NT2/D1 (cell line): ENCODE measurements at regions not wholly inside any gene's neighbourhood (a gene's known extent, or its start where the extent isn't known, plus 50 kb on each side); places are given as distances from the start of the nearest gene placed in this dataset.

Source experiments
- DNase-seq: peaks from one replicate; pipeline ENCODE4 v3.0.0-alpha.2; 2011; ENCODE audit warnings: low read depth, low spot score
- H3K27me3 ChIP-seq: 2 replicates; pipeline ENCODE4 v1.6.0; 2011; ENCODE audit warnings: mild to moderate bottlenecking; ENCODE audit not compliant: insufficient read length, insufficient read depth
- H3K36me3 ChIP-seq: 2 replicates; pipeline ENCODE4 v1.6.1; 2011; ENCODE audit warnings: mild to moderate bottlenecking, low read length, mixed read lengths; ENCODE audit not compliant: insufficient read depth, insufficient read length
- H3K4me1 ChIP-seq: 2 replicates; pipeline ENCODE4 v1.5.1; 2011; ENCODE audit not compliant: insufficient read depth, insufficient read length
- H3K4me3 ChIP-seq: 2 replicates; pipeline ENCODE4 v1.5.1; 2011; ENCODE audit warnings: low read depth; ENCODE audit not compliant: insufficient read length
- H3K9ac ChIP-seq: 2 replicates; pipeline ENCODE4 v1.6.0; 2011; ENCODE audit warnings: low read depth; ENCODE audit not compliant: insufficient read length
- H3K9me3 ChIP-seq: 2 replicates; pipeline ENCODE4 v1.5.1; 2011; ENCODE audit warnings: mild to moderate bottlenecking, low read length; ENCODE audit not compliant: insufficient read depth
- SUZ12 ChIP-seq: IDR thresholded peaks from 2 replicates; pipeline ENCODE4 v1.6.1; 2011; ENCODE audit not compliant: insufficient read length, insufficient read depth; ENCODE audit errors: extremely low read depth
- YY1 ChIP-seq: IDR thresholded peaks from 2 replicates; pipeline ENCODE4 v1.6.1; 2011; ENCODE audit not compliant: insufficient read length, insufficient read depth
- ZNF274 ChIP-seq: IDR thresholded peaks from 2 replicates; pipeline ENCODE4 v1.6.1; 2011; ENCODE audit warnings: mild to moderate bottlenecking, low read depth, low read length

GRCh38 chr5:124232515-124232914, 513.9 kb downstream of the ZNF608 start:
- H3K4me3 ChIP-seq: no peak overlapping the region
- no peaks in the 10 kb centered on the region for H3K36me3 ChIP-seq
- no peak for DNase-seq
- TF ChIP-seq SUZ12: no peak
- no peak for TF ChIP-seq YY1
- no peak for TF ChIP-seq ZNF274
- peaks cover 2% of the 10 kb centered on the region for H3K4me1 ChIP-seq
- H3K9me3 ChIP-seq: 0 out of 2 replicates have a peak, but pooled peaks cover 8% of the 10 kb centered on the region
- H3K9ac ChIP-seq: no peak overlapping the region
- no peaks in the 10 kb centered on the region for H3K27me3 ChIP-seq

- H3K9ac ChIP-seq: no peak overlapping the region
- H3K9me3 ChIP-seq: 0 out of 2 replicates have a peak, but pooled peaks cover 8% of the 10 kb centered on the region
- no peaks in the 10 kb centered on the region for H3K36me3 ChIP-seq
- peaks cover 2% of the 10 kb centered on the region for H3K4me1 ChIP-seq
- H3K27me3 ChIP-seq: no peaks in the 10 kb centered on the region
- no peak overlapping the region for H3K4me3 ChIP-seq
- DNase-seq: no peak
- TF ChIP-seq SUZ12: no peak
- TF ChIP-seq YY1: no peak
- no peak for TF ChIP-seq ZNF274
Measured at GRCh38 chr5:124231802-124232201, 514.6 kb downstream of the ZNF608 start.

GRCh38 chr5:124231230-124231629, 515.2 kb downstream of the ZNF608 start:
- DNase-seq: no peak
- Histone ChIP-seq H3K4me3 (no peak overlapping the region), H3K9ac (no peak overlapping the region), H3K4me1 (peaks cover 2% of the 10 kb centered on the region), H3K27me3 (no peaks in the 10 kb centered on the region), H3K9me3 (0 out of 2 replicates have a peak, but pooled peaks cover 8% of the 10 kb centered on the region), H3K36me3 (no peaks in the 10 kb centered on the region)
- no peak for TF ChIP-seq SUZ12
- no peak for TF ChIP-seq YY1
- no peak for TF ChIP-seq ZNF274

- no peak overlapping the region for H3K9ac ChIP-seq
- no peak for TF ChIP-seq YY1
- no peak for TF ChIP-seq SUZ12
- no peak for TF ChIP-seq ZNF274
- H3K4me3 ChIP-seq: no peak overlapping the region
- no peak for DNase-seq
- H3K36me3 ChIP-seq: no peaks in the 10 kb centered on the region
- H3K9me3 ChIP-seq: 0 out of 2 replicates have a peak, but pooled peaks cover 8% of the 10 kb centered on the region
- peaks cover 2% of the 10 kb centered on the region for H3K4me1 ChIP-seq
- no peaks in the 10 kb centered on the region for H3K27me3 ChIP-seq
Measured at GRCh38 chr5:124230456-124230855, 516.0 kb downstream of the ZNF608 start.

- no peaks in the 10 kb centered on the region for H3K36me3 ChIP-seq
- H3K27me3 ChIP-seq: no peaks in the 10 kb centered on the region
- TF ChIP-seq SUZ12 (no peak), ZNF274 (no peak), YY1 (no peak)
- H3K9me3 ChIP-seq: 0 out of 2 replicates have a peak, but pooled peaks cover 8% of the 10 kb centered on the region
- no peak for DNase-seq
- peaks cover 2% of the 10 kb centered on the region for H3K4me1 ChIP-seq
- H3K4me3 ChIP-seq: no peak overlapping the region
- no peak overlapping the region for H3K9ac ChIP-seq
Measured at GRCh38 chr5:124229352-124229751, 517.1 kb downstream of the ZNF608 start.

- no peak for DNase-seq
- no peaks in the 10 kb centered on the region for H3K27me3 ChIP-seq
Measured at GRCh38 chr5:124227914-124228313, 518.5 kb downstream of the ZNF608 start.

GRCh38 chr5:124220418-124220817, 526.0 kb downstream of the ZNF608 start:
- no peak for DNase-seq
- Histone ChIP-seq H3K9ac (no peak overlapping the region), H3K4me1 (no peaks in the 10 kb centered on the region), H3K27me3 (no peaks in the 10 kb centered on the region), H3K36me3 (no peaks in the 10 kb centered on the region), H3K4me3 (no peak overlapping the region), H3K9me3 (peaks cover 7% of the 10 kb centered on the region; the same call in 1 of the 2 replicates)
- TF ChIP-seq ZNF274 (no peak), SUZ12 (no peak), YY1 (no peak)

More at GRCh38 chr5:124227914-124228313, 518.5 kb downstream of the ZNF608 start:
- no peaks in the 10 kb centered on the region for H3K36me3 ChIP-seq
- peaks cover 2% of the 10 kb centered on the region for H3K4me1 ChIP-seq
- no peak overlapping the region for H3K4me3 ChIP-seq
- no peak overlapping the region for H3K9ac ChIP-seq
- TF ChIP-seq YY1 (no peak), ZNF274 (no peak), SUZ12 (no peak)
- H3K9me3 ChIP-seq: 0 out of 2 replicates have a peak, but pooled peaks cover 8% of the 10 kb centered on the region

- no peaks in the 10 kb centered on the region for H3K36me3 ChIP-seq
- H3K4me3 ChIP-seq: no peak overlapping the region
- no peak overlapping the region for H3K9ac ChIP-seq
- TF ChIP-seq YY1: no peak
- H3K9me3 ChIP-seq: peaks cover 9% of the 10 kb centered on the region; the same call in 1 of the 2 replicates
- DNase-seq: no peak
- H3K4me1 ChIP-seq: no peaks in the 10 kb centered on the region
- H3K27me3 ChIP-seq: no peaks in the 10 kb centered on the region
Measured at GRCh38 chr5:124212934-124213333, 533.5 kb downstream of the ZNF608 start.
